HT-29 (cell line): ENCODE measurements at regions not wholly inside any gene's neighbourhood (a gene's known extent, or its start where the extent isn't known, plus 50 kb on each side); places are given as distances from the start of the nearest gene placed in this dataset.

Experiments
- DNase-seq: peaks from one replicate; pipeline ENCODE4 v3.0.0-alpha.2; 2015; ENCODE audit warnings: low spot score

GRCh38 chr11:70703141-70704064 lies 305.1 kb downstream of the CTTN start:
- DNase-seq: no peak

- no peak for DNase-seq
Measured at GRCh38 chr11:70705097-70705496, 306.8 kb downstream of the CTTN start.

- no peak for DNase-seq
Measured at GRCh38 chr11:70705930-70706329, 307.6 kb downstream of the CTTN start.

GRCh38 chr11:70707821-70708220 lies 309.5 kb downstream of the CTTN start:
- DNase-seq: no peak

GRCh38 chr11:70709596-70709995 lies 311.3 kb downstream of the CTTN start:
- no peak for DNase-seq

- no peak for DNase-seq
Measured at GRCh38 chr11:70710192-70710591, 311.9 kb downstream of the CTTN start.

- no peak for DNase-seq
Measured at GRCh38 chr11:70710601-70711000, 312.3 kb downstream of the CTTN start.

GRCh38 chr11:70711095-70711910 lies 313.0 kb downstream of the CTTN start:
- DNase-seq: no peak

GRCh38 chr11:70711911-70712185 lies 313.5 kb downstream of the CTTN start:
- no peak for DNase-seq

- DNase-seq: no peak
Measured at GRCh38 chr11:70712471-70712870, 314.1 kb downstream of the CTTN start.

- no peak for DNase-seq
Measured at GRCh38 chr11:70713086-70713835, 314.9 kb downstream of the CTTN start.

- no peak for DNase-seq
Measured at GRCh38 chr11:70713988-70714665, 315.8 kb downstream of the CTTN start.

GRCh38 chr11:70715166-70715951 lies 317.0 kb downstream of the CTTN start:
- DNase-seq: no peak

GRCh38 chr11:70716216-70716615 lies 317.9 kb downstream of the CTTN start:
- DNase-seq: no peak

- DNase-seq: no peak
Measured at GRCh38 chr11:70716986-70717775, 318.9 kb downstream of the CTTN start.

- no peak for DNase-seq
Measured at GRCh38 chr11:70717936-70718595, 319.7 kb downstream of the CTTN start.

- no peak for DNase-seq
Measured at GRCh38 chr11:70719516-70719915, 321.2 kb downstream of the CTTN start.

- DNase-seq: no peak
Measured at GRCh38 chr11:70720281-70720680, 322.0 kb downstream of the CTTN start.

GRCh38 chr11:70721006-70721405 lies 322.7 kb downstream of the CTTN start:
- no peak for DNase-seq
